AG04450 (cell line): ENCODE measurements at regions not wholly inside any gene's neighbourhood (a gene's known extent, or its start where the extent isn't known, plus 50 kb on each side); places are given as distances from the start of the nearest gene placed in this dataset.

Source experiments
- CTCF ChIA-PET: fragments of 300-600, 350-600 bp; formaldehyde crosslinking; extraction: SDS; loops from one replicate; lab custom pipeline; 2022; ENCODE audit warnings: antibody characterized with exemption, inconsistent platforms; lab: Charles Lee
- POLR2A ChIA-PET: fragments of 350-600 bp; formaldehyde crosslinking; extraction: SDS; loops from one replicate; lab custom pipeline; 2021; ENCODE audit warnings: antibody characterized with exemption, inconsistent platforms; lab: Yijun Ruan, JAX
- DNase-seq: peaks from one replicate; pipeline ENCODE4 v3.0.0-alpha.2; 2011; ENCODE audit warnings: low read depth, low spot score
- H3K27ac ChIP-seq: one replicate; pipeline ENCODE4 v1.5.1; 2012; ENCODE audit warnings: low read depth, low read length, control low read depth
- H3K27me3 ChIP-seq: one replicate; pipeline ENCODE4 v1.6.0; 2012; ENCODE audit warnings: low read length; ENCODE audit not compliant: control insufficient read depth, insufficient read depth
- H3K4me3 ChIP-seq: 2 replicates; pipeline ENCODE4 v1.5.1; 2011; ENCODE audit warnings: mild to moderate bottlenecking, low read depth, low read length, control low read depth
- H3K9me3 ChIP-seq: 2 replicates; pipeline ENCODE4 v1.5.1; 2012; ENCODE audit warnings: low read length; ENCODE audit not compliant: control insufficient read depth, insufficient read depth
- TF ChIP-seq, protein P1 (sequence below): IDR thresholded peaks from 2 replicates; pipeline ENCODE4 v1.5.1; 2011; ENCODE audit warnings: low read depth, low read length, control low read depth, inconsistent platforms

DNA sequence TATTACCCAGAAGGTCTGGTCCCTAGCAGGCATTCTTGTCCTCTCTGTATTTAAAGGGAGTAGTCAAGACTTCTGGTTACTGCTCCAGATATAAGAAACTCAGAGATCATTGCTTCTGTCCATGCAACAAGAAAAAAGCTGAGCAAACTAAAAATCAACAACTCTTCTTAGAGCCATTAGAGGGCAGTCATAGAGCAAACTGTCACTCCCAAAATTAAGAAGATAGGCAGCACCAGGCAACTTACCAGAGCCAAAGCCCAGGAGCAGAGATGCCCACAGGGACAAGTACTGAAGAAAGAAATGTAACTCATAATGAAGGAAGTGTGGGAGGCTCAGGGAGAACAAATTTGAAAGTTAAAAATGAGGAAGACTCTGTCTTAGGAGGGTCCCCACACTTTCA, 472.9 kb upstream of the COBL start:
- TF ChIP-seq, protein P1, sequence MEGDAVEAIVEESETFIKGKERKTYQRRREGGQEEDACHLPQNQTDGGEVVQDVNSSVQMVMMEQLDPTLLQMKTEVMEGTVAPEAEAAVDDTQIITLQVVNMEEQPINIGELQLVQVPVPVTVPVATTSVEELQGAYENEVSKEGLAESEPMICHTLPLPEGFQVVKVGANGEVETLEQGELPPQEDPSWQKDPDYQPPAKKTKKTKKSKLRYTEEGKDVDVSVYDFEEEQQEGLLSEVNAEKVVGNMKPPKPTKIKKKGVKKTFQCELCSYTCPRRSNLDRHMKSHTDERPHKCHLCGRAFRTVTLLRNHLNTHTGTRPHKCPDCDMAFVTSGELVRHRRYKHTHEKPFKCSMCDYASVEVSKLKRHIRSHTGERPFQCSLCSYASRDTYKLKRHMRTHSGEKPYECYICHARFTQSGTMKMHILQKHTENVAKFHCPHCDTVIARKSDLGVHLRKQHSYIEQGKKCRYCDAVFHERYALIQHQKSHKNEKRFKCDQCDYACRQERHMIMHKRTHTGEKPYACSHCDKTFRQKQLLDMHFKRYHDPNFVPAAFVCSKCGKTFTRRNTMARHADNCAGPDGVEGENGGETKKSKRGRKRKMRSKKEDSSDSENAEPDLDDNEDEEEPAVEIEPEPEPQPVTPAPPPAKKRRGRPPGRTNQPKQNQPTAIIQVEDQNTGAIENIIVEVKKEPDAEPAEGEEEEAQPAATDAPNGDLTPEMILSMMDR, result no peak
- Histone ChIP-seq H3K4me3 (no peak overlapping the region), H3K9me3 (0 out of 2 replicates have a peak, but pooled peaks cover 5% of the 10 kb centered on the region), H3K27me3 (no peaks in the 10 kb centered on the region), H3K27ac (no peak overlapping the region)
- ChIA-PET CTCF (no interaction called here), POLR2A (no interaction called here)
- no peak for DNase-seq

DNA sequence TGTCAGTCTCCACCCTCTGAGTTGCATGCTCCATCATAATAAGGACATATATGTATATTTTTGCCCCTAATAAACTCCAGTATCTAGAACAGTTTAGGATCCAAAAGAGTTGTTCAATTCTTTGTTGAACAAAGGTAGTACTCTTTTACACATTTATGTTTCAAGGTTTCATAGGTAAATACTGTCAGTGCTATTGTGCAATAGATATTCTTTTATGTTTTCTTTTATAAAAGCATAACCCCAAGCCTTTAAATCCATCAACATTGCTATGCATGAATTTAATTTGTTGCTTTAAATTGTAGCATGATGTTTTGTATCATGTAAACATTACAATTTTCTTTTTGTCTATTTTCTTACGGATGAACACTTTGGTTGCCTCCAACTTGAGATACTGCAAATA, 469.7 kb upstream of the COBL start:
- ChIA-PET CTCF (no interaction called here), POLR2A (no interaction called here)
- no peak overlapping the region for H3K4me3 ChIP-seq
- DNase-seq, result no peak
- no peak overlapping the region for H3K27ac ChIP-seq
- TF ChIP-seq, protein P1, result no peak
- peaks cover 3% of the 10 kb centered on the region; the same call in 1 of the 2 replicates for H3K9me3 ChIP-seq
- no peaks in the 10 kb centered on the region for H3K27me3 ChIP-seq

DNA sequence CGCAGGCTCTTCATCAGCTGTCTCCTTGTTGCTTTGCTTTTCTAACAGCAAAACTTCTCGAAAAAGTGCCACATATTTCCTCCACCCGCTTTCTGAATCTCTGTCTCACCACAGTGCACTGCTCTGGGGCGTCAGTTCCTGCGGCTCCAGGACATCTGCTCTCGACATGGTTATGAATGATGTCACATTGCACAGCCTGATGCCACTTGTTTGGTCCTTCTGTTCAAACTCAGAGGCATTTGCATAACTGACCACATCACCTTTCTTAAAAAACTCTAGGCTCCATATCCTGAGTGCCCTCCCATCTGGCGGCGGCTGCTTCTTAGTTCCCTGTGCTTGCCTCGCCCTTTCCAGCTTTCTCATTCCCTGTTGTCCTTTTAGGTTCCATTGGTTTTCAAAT, 469.3 kb upstream of the COBL start:
- Histone ChIP-seq H3K27ac (no peak overlapping the region), H3K9me3 (peaks cover 3% of the 10 kb centered on the region), H3K27me3 (no peaks in the 10 kb centered on the region), H3K4me3 (no peak overlapping the region)
- POLR2A ChIA-PET, result no interaction called here
- CTCF ChIA-PET, result no interaction called here
- TF ChIP-seq, protein P1, result no peak
- no peak for DNase-seq

DNA sequence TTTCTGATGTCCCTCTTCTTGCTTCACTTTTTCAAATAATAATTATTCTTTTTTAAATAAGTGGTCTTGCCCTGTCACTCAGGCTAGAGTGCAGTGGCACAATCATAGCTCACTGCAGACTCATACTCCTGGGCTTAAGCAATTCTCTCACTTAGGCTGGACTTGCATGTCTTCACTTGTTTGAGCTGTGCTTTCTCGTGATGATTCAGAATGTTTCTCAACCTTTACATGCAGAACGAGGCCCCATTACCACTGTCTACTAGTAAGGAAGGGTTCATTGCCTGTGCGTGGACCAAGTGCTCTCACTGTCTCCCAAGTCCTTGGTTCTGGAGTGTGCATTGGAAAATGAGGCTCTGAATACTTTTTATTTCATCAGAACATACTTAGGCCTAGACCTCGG, 468.6 kb upstream of the COBL start:
- Histone ChIP-seq H3K4me3 (no peak overlapping the region), H3K27me3 (no peaks in the 10 kb centered on the region), H3K9me3 (peaks cover 3% of the 10 kb centered on the region), H3K27ac (no peak overlapping the region)
- DNase-seq, result no peak
- ChIA-PET POLR2A (no interaction called here), CTCF (no interaction called here)
- TF ChIP-seq, protein P1, result no peak

DNA sequence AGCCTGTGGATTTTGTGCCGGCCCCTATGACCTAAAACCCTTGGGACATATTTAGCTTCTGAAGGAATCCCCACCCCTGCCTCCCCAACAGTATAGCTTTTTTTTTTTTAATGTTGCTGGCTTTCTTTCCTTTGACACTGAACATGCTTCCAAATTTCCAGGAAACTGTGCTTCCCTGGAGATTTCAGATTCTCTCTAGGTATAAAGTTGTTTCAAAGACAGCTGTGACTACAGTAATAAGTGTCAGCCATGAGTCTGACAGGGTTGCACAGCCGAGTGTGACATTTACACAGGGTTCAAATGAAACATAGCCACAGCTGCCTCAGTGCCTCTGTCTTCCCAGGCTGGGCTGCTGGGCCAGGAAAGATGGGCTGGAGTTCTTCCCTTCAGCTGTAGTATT, 466.6 kb upstream of the COBL start:
- H3K27me3 ChIP-seq, result no peaks in the 10 kb centered on the region
- no peak overlapping the region for H3K27ac ChIP-seq
- peaks cover 3% of the 10 kb centered on the region for H3K9me3 ChIP-seq
- CTCF ChIA-PET, result no interaction called here
- TF ChIP-seq, protein P1, result no peak
- no peak overlapping the region for H3K4me3 ChIP-seq
- POLR2A ChIA-PET, result no interaction called here
- no peak for DNase-seq
